Pancreas (tissue), 10 donors: ENCODE measurements at regions not wholly inside any gene's neighbourhood (a gene's known extent, or its start where the extent isn't known, plus 50 kb on each side); places are given as distances from the start of the nearest gene placed in this dataset.
A peak's percentile ranks its signal among the peaks of the same experiment; 100 is the strongest.

ENCODE experiments used
- ATAC-seq, 4 donors: fragments of 200-7000 bp; cut with Tn5 transposase; one replicate each; pipeline versions ENCODE4 v1.8.0 to v1.9.1; 2020; ENCODE audit warnings: mild to moderate bottlenecking in 4 of 4, moderate library complexity in 4 of 4
- DNase-seq, 6 donors: peaks; one replicate each; pipeline ENCODE4 v3.0.0-alpha.2; 2020
- FAIRE-seq: peaks from 2 replicates; lab custom pipeline; 2012; peaks lifted over from hg19 to GRCh38; lab: Jason Lieb, UNC
- H3K27ac ChIP-seq, 4 donors: fragments of 200-600 bp; sonication (generic); 1 replicate in 3 of 4; 2 replicates in 1 of 4; pipeline versions ENCODE4 v1.5.0 to v1.8.0; 2020
- H3K27me3 ChIP-seq, 4 donors: fragments of 200-600 bp; one replicate each; pipeline ENCODE4 v1.8.0; 2021
- H3K36me3 ChIP-seq, 3 donors: fragments of 200-600 bp; sonication (generic) in 1 of 3; one replicate each; pipeline versions ENCODE4 v1.5.0 to v1.8.0; 2020 to 2021
- H3K4me1 ChIP-seq, 3 donors: fragments of 200-600 bp; one replicate each; pipeline ENCODE4 v1.8.0; 2021
- H3K4me3 ChIP-seq, 4 donors: fragments of 200-600 bp; sonication (generic) in 2 of 4; one replicate each; pipeline versions ENCODE4 v1.5.0 to v1.8.0; 2020 to 2021
- H3K9me3 ChIP-seq, 4 donors: fragments of 200-600 bp; one replicate each; pipeline ENCODE4 v1.8.0; 2021
- CTCF ChIP-seq, 4 donors: fragments of 200-600 bp; sonication (generic) in 3 of 4; IDR thresholded peaks; one replicate each; pipeline versions ENCODE4 v1.5.0 to v1.8.0; 2021; ENCODE audit warnings: antibody characterized with exemption in 4 of 4
- WGBS, 2 donors: extraction: QIAGEN DNeasy Blood & Tissue Kit; methylation state at CpG; one replicate each; pipeline ENCODE4 v1.1.7; 2013; 5-methylcytosine and 5-hydroxymethylcytosine counted together
- intact Hi-C, 3 donors: fragments of 100-400 bp; cut with DNase I; formaldehyde crosslinking; loops; one replicate each; pipeline versions ENCODE4 v1.11.1 to v1.14.2; 2022
- donor health status: healthy with polysubstance abuse.
- donor health status: DM: no; HTN: no; CAD: no; lungs with moderate emphysema.
- donor health status: DM: no; HTN: no; CAD: no.
- donor health status: control.
- donor health status: control.
- donor health status: Bipolar disorder and iron deficiency.
- donor health status: DM: yes; HTN: yes; CAD: no.
- donor health status: DM: no; HTN: no; CAD: no.
- donor health status: DM: no; HTN: no; CAD: no.
- donor health status: DM: yes; HTN: yes; CAD: no.

- no peaks in the 10 kb centered on the region for H3K36me3 ChIP-seq
- no peak for TF ChIP-seq CTCF (IDR thresholded peaks at IDR 0.05)
- no peaks in the 10 kb centered on the region for H3K27me3 ChIP-seq
- H3K4me3 ChIP-seq: no peak overlapping the region
- H3K9me3 ChIP-seq: no peaks in the 10 kb centered on the region
- H3K4me1 ChIP-seq: no peaks in the 10 kb centered on the region
- H3K27ac ChIP-seq: no peak overlapping the region
- DNase-seq (no peak), ATAC-seq (no peak), FAIRE-seq (no peak)
- intact Hi-C loops: no loop called here
Measured at GRCh38 chr2:76039505-76039904, 328.8 kb upstream of the GCFC2 start.

- Histone ChIP-seq H3K27ac (no peak overlapping the region), H3K4me3 (no peak overlapping the region), H3K27me3 (no peaks in the 10 kb centered on the region), H3K4me1 (no peaks in the 10 kb centered on the region), H3K36me3 (no peaks in the 10 kb centered on the region), H3K9me3 (peaks cover 0 to 5% (median 0%) of the 10 kb centered on the region in 4 donors)
- ATAC-seq (no peak), DNase-seq (no peak), FAIRE-seq (no peak)
- 71 to 80% methylated on average over 1 of the region's 1 CpG for WGBS, 2 donors
- TF ChIP-seq CTCF (IDR thresholded peaks at IDR 0.05): no peak
- intact Hi-C loops: no loop called here
Measured at GRCh38 chr2:76027761-76028160, 317.0 kb upstream of the GCFC2 start.

- no peak for FAIRE-seq
- intact Hi-C loops: no loop called here
- Histone ChIP-seq H3K36me3 (no peaks in the 10 kb centered on the region), H3K27ac (no peak overlapping the region), H3K9me3 (no peaks in the 10 kb centered on the region), H3K4me1 (no peaks in the 10 kb centered on the region), H3K27me3 (no peaks in the 10 kb centered on the region), H3K4me3 (no peak overlapping the region)
- no peak for ATAC-seq
- no peak for DNase-seq
- TF ChIP-seq CTCF (IDR thresholded peaks at IDR 0.05): no peak
- WGBS, 2 donors: 14 to 19% methylated on average over 2 of the region's 2 CpGs
Measured at GRCh38 chr2:76019128-76019527, 308.4 kb upstream of the GCFC2 start.

- intact Hi-C loops: no loop called here
- H3K36me3 ChIP-seq: no peaks in the 10 kb centered on the region
- WGBS, 2 donors: 49 to 58% methylated on average over 2 of the region's 2 CpGs
- no peak overlapping the region for H3K27ac ChIP-seq
- no peaks in the 10 kb centered on the region for H3K9me3 ChIP-seq
- no peak for FAIRE-seq
- no peak for ATAC-seq
- H3K4me3 ChIP-seq: no peak overlapping the region
- no peak for TF ChIP-seq CTCF (IDR thresholded peaks at IDR 0.05)
- no peak for DNase-seq
- H3K4me1 ChIP-seq: no peaks in the 10 kb centered on the region
- no peaks in the 10 kb centered on the region for H3K27me3 ChIP-seq
Measured at GRCh38 chr2:76009484-76009883, 298.8 kb upstream of the GCFC2 start.

- Histone ChIP-seq H3K27ac (no peak overlapping the region), H3K9me3 (no peaks in the 10 kb centered on the region), H3K4me1 (no peaks in the 10 kb centered on the region), H3K36me3 (no peaks in the 10 kb centered on the region), H3K27me3 (no peaks in the 10 kb centered on the region), H3K4me3 (no peak overlapping the region)
- DNase-seq: peak in 2 of 6 donors; percentile 15 to 20
- FAIRE-seq: no peak
- peak in 3 of 4 donors; percentile 18 to 67 (median 54) for ATAC-seq
- TF ChIP-seq CTCF (IDR thresholded peaks at IDR 0.05): no peak
- WGBS, 2 donors: 38 to 45% methylated on average over 7 of the region's 7 CpGs
- intact Hi-C loops: no loop called here
Measured at GRCh38 chr2:76008001-76008702, 297.4 kb upstream of the GCFC2 start.
